ENCODE measurements at regions not wholly inside any gene's neighbourhood (a gene's known extent, or its start where the extent isn't known, plus 50 kb on each side); places are given as distances from the start of the nearest gene placed in this dataset.

GRCh38 chr17:73703192-73703591 is 58.9 kb upstream of the SDK2 start:
- no peak overlapping the region for H2AFZ ChIP-seq (ENCODE audit: low read length)
- no peak for TF ChIP-seq EZH2 (IDR thresholded peaks at IDR 0.05; ENCODE audit: low read length, unreplicated experiment)
- no peak for TF ChIP-seq CTCF (conservative IDR thresholded peaks at IDR 0.05; ENCODE audit: low read depth, low read length)
- TF ChIP-seq EZH2phosphoT487 (IDR thresholded peaks at IDR 0.05; ENCODE audit: borderline replicate concordance, low read length): no peak
- no peak for DNase-seq
- H3K9me3 ChIP-seq (ENCODE audit: low read length): no peaks in the 10 kb centered on the region
- POLR2A ChIA-PET (ENCODE audit: unreplicated experiment): no interaction called here
- BruUV-seq (replicated peaks): no TSS peak
- intact Hi-C loops (cut with micrococcal nuclease): no loop called here
- H3K79me2 ChIP-seq (ENCODE audit: low read length): no peaks in the 10 kb centered on the region
- H3K27ac ChIP-seq (ENCODE audit: low read length): no peak overlapping the region
- H4K20me1 ChIP-seq (ENCODE audit: low read length): no peaks in the 10 kb centered on the region
- H3K9me2 ChIP-seq (replicated peaks; ENCODE audit: low read length): no peaks in the 10 kb centered on the region
- H3K27me3 ChIP-seq (ENCODE audit: low read length): peaks cover 45% of the 10 kb centered on the region
- H3K36me3 ChIP-seq (ENCODE audit: low read depth, low read length): no peaks in the 10 kb centered on the region
- H3K4me3 ChIP-seq (ENCODE audit: low read length): no peak overlapping the region
- no peak overlapping the region for H3K9ac ChIP-seq (ENCODE audit: low read length)
- H3K4me2 ChIP-seq (ENCODE audit: low read length): no peak overlapping the region
- H3F3A ChIP-seq (ENCODE audit: low read length, unreplicated experiment): no peaks in the 10 kb centered on the region
- no peak for ATAC-seq
- CTCF ChIA-PET: no interaction called here
- 0 out of 2 replicates have a peak, but pooled peaks cover 5% of the 10 kb centered on the region for H3K4me1 ChIP-seq (ENCODE audit: insufficient read depth, low read length)

GRCh38 chr17:73703917-73704316 is 59.7 kb upstream of the SDK2 start:
- ChIA-PET CTCF (no interaction called here), POLR2A (ENCODE audit: unreplicated experiment) (no interaction called here)
- no peaks in the 10 kb centered on the region for H3F3A ChIP-seq (ENCODE audit: low read length, unreplicated experiment)
- no peak overlapping the region for H3K4me2 ChIP-seq (ENCODE audit: low read length)
- no peak overlapping the region for H3K4me3 ChIP-seq (ENCODE audit: low read length)
- intact Hi-C loops (cut with micrococcal nuclease): no loop called here
- H4K20me1 ChIP-seq (ENCODE audit: low read length): no peaks in the 10 kb centered on the region
- DNase-seq (no peak), ATAC-seq (no peak)
- H3K27ac ChIP-seq (ENCODE audit: low read length): no peak overlapping the region
- H3K27me3 ChIP-seq (ENCODE audit: low read length): peaks cover 42% of the 10 kb centered on the region
- no peaks in the 10 kb centered on the region for H3K79me2 ChIP-seq (ENCODE audit: low read length)
- no TSS peak for BruUV-seq (replicated peaks)
- H2AFZ ChIP-seq (ENCODE audit: low read length): no peak overlapping the region
- H3K36me3 ChIP-seq (ENCODE audit: low read depth, low read length): no peaks in the 10 kb centered on the region
- no peaks in the 10 kb centered on the region for H3K9me2 ChIP-seq (replicated peaks; ENCODE audit: low read length)
- 0 out of 2 replicates have a peak, but pooled peaks cover 5% of the 10 kb centered on the region for H3K4me1 ChIP-seq (ENCODE audit: insufficient read depth, low read length)
- TF ChIP-seq EZH2 (IDR thresholded peaks at IDR 0.05; ENCODE audit: low read length, unreplicated experiment) (no peak), EZH2phosphoT487 (IDR thresholded peaks at IDR 0.05; ENCODE audit: borderline replicate concordance, low read length) (no peak), CTCF (conservative IDR thresholded peaks at IDR 0.05; ENCODE audit: low read depth, low read length) (no peak)
- no peaks in the 10 kb centered on the region for H3K9me3 ChIP-seq (ENCODE audit: low read length)
- no peak overlapping the region for H3K9ac ChIP-seq (ENCODE audit: low read length)

- no peaks in the 10 kb centered on the region for H3F3A ChIP-seq (ENCODE audit: low read length, unreplicated experiment)
- H3K27ac ChIP-seq (ENCODE audit: low read length): no peak overlapping the region
- no peak overlapping the region for H3K4me2 ChIP-seq (ENCODE audit: low read length)
- peaks cover 40% of the 10 kb centered on the region for H3K27me3 ChIP-seq (ENCODE audit: low read length)
- ChIA-PET CTCF (no interaction called here), POLR2A (ENCODE audit: unreplicated experiment) (no interaction called here)
- peak; percentile 52; the same call in 1 of the 2 replicates for ATAC-seq
- intact Hi-C loops (cut with micrococcal nuclease): no loop called here
- peak; percentile 51 for DNase-seq
- H4K20me1 ChIP-seq (ENCODE audit: low read length): no peaks in the 10 kb centered on the region
- H3K79me2 ChIP-seq (ENCODE audit: low read length): no peaks in the 10 kb centered on the region
- H3K36me3 ChIP-seq (ENCODE audit: low read depth, low read length): no peaks in the 10 kb centered on the region
- H3K9me2 ChIP-seq (replicated peaks; ENCODE audit: low read length): no peaks in the 10 kb centered on the region
- BruUV-seq (replicated peaks): no TSS peak
- no peak overlapping the region for H3K4me3 ChIP-seq (ENCODE audit: low read length)
- no peak overlapping the region for H3K9ac ChIP-seq (ENCODE audit: low read length)
- no peak overlapping the region for H2AFZ ChIP-seq (ENCODE audit: low read length)
- TF ChIP-seq EZH2 (IDR thresholded peaks at IDR 0.05; ENCODE audit: low read length, unreplicated experiment): no peak
- no peak for TF ChIP-seq CTCF (conservative IDR thresholded peaks at IDR 0.05; ENCODE audit: low read depth, low read length)
- TF ChIP-seq EZH2phosphoT487 (IDR thresholded peaks at IDR 0.05; ENCODE audit: borderline replicate concordance, low read length): no peak
- H3K4me1 ChIP-seq (ENCODE audit: insufficient read depth, low read length): 0 out of 2 replicates have a peak, but pooled peaks cover 5% of the 10 kb centered on the region
- H3K9me3 ChIP-seq (ENCODE audit: low read length): no peaks in the 10 kb centered on the region
Measured at GRCh38 chr17:73705594-73705993, 61.3 kb upstream of the SDK2 start.

Measured in PC-3 (cell line).